ENCODE measurements at regions not wholly inside any gene's neighbourhood (a gene's known extent, or its start where the extent isn't known, plus 50 kb on each side); places are given as distances from the start of the nearest gene placed in this dataset.

GRCh38 chr13:33525763-33526162 lies 240.2 kb upstream of the STARD13 start:
- no peak overlapping the region for H3K27ac ChIP-seq
- DNase-seq (no peak), ATAC-seq (no peak)
- no peak overlapping the region for H3K4me3 ChIP-seq
- H3K4me1 ChIP-seq: peaks cover 5% of the 10 kb centered on the region
- no peaks in the 10 kb centered on the region for H3K27me3 ChIP-seq
- no peaks in the 10 kb centered on the region for H3K9me3 ChIP-seq
- no peak for TF ChIP-seq CTCF (IDR thresholded peaks at IDR 0.05)
- no peaks in the 10 kb centered on the region for H3K36me3 ChIP-seq
- intact Hi-C loops (cut with DNase I): no loop called here

GRCh38 chr13:33526718-33527117 lies 241.2 kb upstream of the STARD13 start:
- no peak overlapping the region for H3K27ac ChIP-seq
- H3K4me3 ChIP-seq: no peak overlapping the region
- H3K9me3 ChIP-seq: no peaks in the 10 kb centered on the region
- no peak for TF ChIP-seq CTCF (IDR thresholded peaks at IDR 0.05)
- H3K27me3 ChIP-seq: no peaks in the 10 kb centered on the region
- H3K4me1 ChIP-seq: peaks cover 5% of the 10 kb centered on the region
- H3K36me3 ChIP-seq: no peaks in the 10 kb centered on the region
- DNase-seq: no peak
- no peak for ATAC-seq
- intact Hi-C loops (cut with DNase I): no loop called here

GRCh38 chr13:33528896-33529295 lies 243.3 kb upstream of the STARD13 start:
- no peak overlapping the region for H3K4me3 ChIP-seq

GRCh38 chr13:33531484-33531883 lies 245.9 kb upstream of the STARD13 start:
- Histone ChIP-seq H3K9me3 (no peaks in the 10 kb centered on the region), H3K4me1 (no peaks in the 10 kb centered on the region), H3K4me3 (no peak overlapping the region), H3K36me3 (no peaks in the 10 kb centered on the region), H3K27ac (no peak overlapping the region), H3K27me3 (no peaks in the 10 kb centered on the region)
- no peak for ATAC-seq
- DNase-seq: no peak
- intact Hi-C loops (cut with DNase I): no loop called here
- TF ChIP-seq CTCF (IDR thresholded peaks at IDR 0.05): no peak

More at GRCh38 chr13:33528896-33529295, 243.3 kb upstream of the STARD13 start:
- ATAC-seq (no peak), DNase-seq (no peak)
- no peak for TF ChIP-seq CTCF (IDR thresholded peaks at IDR 0.05)
- intact Hi-C loops (cut with DNase I): no loop called here
- H3K27me3 ChIP-seq: no peaks in the 10 kb centered on the region
- H3K4me1 ChIP-seq: peaks cover 5% of the 10 kb centered on the region
- no peaks in the 10 kb centered on the region for H3K9me3 ChIP-seq
- no peak overlapping the region for H3K27ac ChIP-seq
- no peaks in the 10 kb centered on the region for H3K36me3 ChIP-seq

- Histone ChIP-seq H3K36me3 (no peaks in the 10 kb centered on the region), H3K9me3 (no peaks in the 10 kb centered on the region), H3K4me3 (no peak overlapping the region), H3K27me3 (no peaks in the 10 kb centered on the region), H3K27ac (no peak overlapping the region), H3K4me1 (no peaks in the 10 kb centered on the region)
- DNase-seq (no peak), ATAC-seq (no peak)
- no peak for TF ChIP-seq CTCF (IDR thresholded peaks at IDR 0.05)
- intact Hi-C loops (cut with DNase I): no loop called here
Measured at GRCh38 chr13:33535061-33535460, 249.5 kb upstream of the STARD13 start.

GRCh38 chr13:33536601-33537000 lies 251.0 kb upstream of the STARD13 start:
- Histone ChIP-seq H3K4me3 (no peak overlapping the region), H3K27me3 (no peaks in the 10 kb centered on the region), H3K27ac (no peak overlapping the region), H3K36me3 (no peaks in the 10 kb centered on the region), H3K4me1 (peaks cover 11% of the 10 kb centered on the region), H3K9me3 (no peaks in the 10 kb centered on the region)
- no peak for TF ChIP-seq CTCF (IDR thresholded peaks at IDR 0.05)
- DNase-seq (no peak), ATAC-seq (no peak)
- intact Hi-C loops (cut with DNase I): no loop called here

Measured in upper lobe of right lung (tissue), 1 donor.